ENCODE measurements at regions not wholly inside any gene's neighbourhood (a gene's known extent, or its start where the extent isn't known, plus 50 kb on each side); places are given as distances from the start of the nearest gene placed in this dataset.

GRCh38 chr10:63744060-63744941, 223.1 kb downstream of the REEP3 start:
- H3K36me3 Mint-ChIP-seq: no peaks in the 10 kb centered on the region
- no peak overlapping the region for H3K4me3 Mint-ChIP-seq
- peaks cover 5% of the 10 kb centered on the region for H3K27me3 Mint-ChIP-seq
- no peak for DNase-seq (ENCODE audit: low spot score in 2 of 2)
- H3K27ac Mint-ChIP-seq: no peak overlapping the region
- ATAC-seq (ENCODE audit: low read depth): no peak
- peaks cover 4% of the 10 kb centered on the region for H3K9me3 Mint-ChIP-seq
- peaks cover 2% of the 10 kb centered on the region for H3K4me1 Mint-ChIP-seq

DNA sequence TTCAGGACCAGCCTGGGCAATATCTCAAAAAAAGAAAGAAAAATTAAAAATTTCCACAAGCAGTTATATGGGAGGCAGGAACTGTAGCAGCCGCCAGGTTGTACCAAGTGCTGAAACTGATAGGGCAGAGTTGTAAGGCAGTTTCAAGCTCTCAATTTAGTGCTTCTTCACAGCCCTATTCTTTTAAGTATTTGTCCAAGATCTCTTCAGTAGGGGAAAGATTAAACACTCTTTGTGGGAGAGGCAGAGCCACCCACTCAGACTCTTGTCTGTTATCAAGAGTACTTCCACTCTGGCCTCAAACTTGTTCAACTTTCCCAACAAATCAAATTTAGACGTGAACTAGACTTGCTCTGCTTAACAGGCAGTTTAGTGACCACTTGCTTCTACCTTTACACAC, 228.7 kb downstream of the REEP3 start:
- H3K4me3 Mint-ChIP-seq: no peak overlapping the region
- H3K27me3 Mint-ChIP-seq: peaks cover 2% of the 10 kb centered on the region
- no peak overlapping the region for H3K27ac Mint-ChIP-seq
- peaks cover 4% of the 10 kb centered on the region for H3K9me3 Mint-ChIP-seq
- no peak for ATAC-seq (ENCODE audit: low read depth)
- no peaks in the 10 kb centered on the region for H3K4me1 Mint-ChIP-seq
- DNase-seq (ENCODE audit: low spot score in 2 of 2): no peak
- H3K36me3 Mint-ChIP-seq: no peaks in the 10 kb centered on the region

- H3K27ac Mint-ChIP-seq: no peak overlapping the region
- no peak overlapping the region for H3K4me3 Mint-ChIP-seq
- ATAC-seq (ENCODE audit: low read depth) (no peak), DNase-seq (ENCODE audit: low spot score in 2 of 2) (no peak)
- H3K9me3 Mint-ChIP-seq: peaks cover 4% of the 10 kb centered on the region
- peaks cover 2% of the 10 kb centered on the region for H3K27me3 Mint-ChIP-seq
- H3K36me3 Mint-ChIP-seq: no peaks in the 10 kb centered on the region
- H3K4me1 Mint-ChIP-seq: no peaks in the 10 kb centered on the region
Measured at GRCh38 chr10:63751836-63752235, 230.6 kb downstream of the REEP3 start.

DNA sequence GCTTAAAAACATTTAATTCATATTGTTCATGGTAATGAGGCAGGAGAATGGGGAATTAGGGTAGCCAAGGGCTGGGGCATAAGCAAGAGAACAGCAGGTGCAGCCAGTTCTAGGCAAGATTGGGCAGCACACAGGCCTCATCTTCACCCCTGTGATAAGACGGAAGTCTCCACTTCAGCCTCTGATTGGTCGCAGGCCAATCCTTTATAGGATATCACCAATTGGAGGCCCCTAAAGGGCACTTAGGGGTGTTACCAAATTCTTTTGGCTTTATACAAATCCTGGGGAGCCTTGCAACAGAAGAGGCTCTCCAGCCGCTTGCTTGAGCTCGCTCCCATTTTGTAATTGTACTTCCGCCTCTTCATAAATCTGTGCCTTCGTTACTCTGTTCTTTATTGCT, 231.1 kb downstream of the REEP3 start:
- ATAC-seq (ENCODE audit: low read depth) (no peak), DNase-seq (ENCODE audit: low spot score in 2 of 2) (no peak)
- H3K4me3 Mint-ChIP-seq: no peak overlapping the region
- no peaks in the 10 kb centered on the region for H3K4me1 Mint-ChIP-seq
- peaks cover under 1% of the 10 kb centered on the region for H3K9me3 Mint-ChIP-seq
- no peaks in the 10 kb centered on the region for H3K36me3 Mint-ChIP-seq
- no peak overlapping the region for H3K27ac Mint-ChIP-seq
- H3K27me3 Mint-ChIP-seq: peaks cover 2% of the 10 kb centered on the region

DNA sequence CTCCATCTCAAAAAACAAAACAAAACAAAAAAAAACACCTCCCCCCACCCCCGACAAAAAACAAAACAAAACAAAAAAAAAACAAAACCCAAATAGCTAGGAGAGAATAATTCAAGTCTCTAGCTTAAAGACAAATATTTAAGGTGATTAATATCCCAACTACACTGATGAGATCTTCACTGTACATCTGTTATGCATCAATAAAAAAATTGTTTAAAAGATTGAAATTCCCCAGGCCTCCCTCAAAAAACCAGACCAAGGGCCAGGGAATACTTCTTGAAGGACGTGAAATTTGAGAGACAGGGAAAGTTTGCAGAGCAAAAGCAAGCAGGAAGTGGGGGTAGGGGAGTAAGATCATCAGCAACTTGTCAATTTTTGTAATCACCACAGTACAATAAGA, 232.6 kb downstream of the REEP3 start:
- Mint-ChIP-seq H3K27me3 (peaks cover 2% of the 10 kb centered on the region), H3K36me3 (no peaks in the 10 kb centered on the region), H3K27ac (no peak overlapping the region), H3K4me1 (no peaks in the 10 kb centered on the region), H3K4me3 (no peak overlapping the region), H3K9me3 (no peaks in the 10 kb centered on the region)
- ATAC-seq (ENCODE audit: low read depth) (no peak), DNase-seq (ENCODE audit: low spot score in 2 of 2) (no peak)

- Mint-ChIP-seq H3K4me3 (no peak overlapping the region), H3K36me3 (no peaks in the 10 kb centered on the region), H3K27ac (no peak overlapping the region), H3K27me3 (peaks cover 3% of the 10 kb centered on the region), H3K4me1 (no peaks in the 10 kb centered on the region), H3K9me3 (no peaks in the 10 kb centered on the region)
- ATAC-seq (ENCODE audit: low read depth) (no peak), DNase-seq (ENCODE audit: low spot score in 2 of 2) (no peak)
Measured at GRCh38 chr10:63755441-63755840, 234.2 kb downstream of the REEP3 start.

DNA sequence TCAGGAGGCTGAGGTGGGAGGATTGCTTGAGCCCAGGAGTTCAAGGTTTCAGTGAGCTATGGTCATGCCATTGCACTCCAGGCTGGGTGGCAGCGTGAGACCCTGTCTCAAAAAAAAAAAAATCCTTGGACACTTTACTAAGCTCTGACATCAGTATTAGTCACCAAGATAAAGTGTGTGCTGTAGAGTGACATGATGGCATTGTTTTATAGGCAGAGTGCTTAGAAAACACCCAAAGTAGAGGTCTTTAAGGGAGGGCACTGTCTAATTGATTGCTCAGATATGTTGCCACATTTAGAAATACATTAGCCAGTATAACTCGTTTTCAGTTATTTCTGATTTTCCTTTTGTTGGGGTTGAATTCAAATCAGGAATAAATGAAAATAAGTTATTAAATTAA, 235.9 kb downstream of the REEP3 start:
- Mint-ChIP-seq H3K4me1 (no peaks in the 10 kb centered on the region), H3K27ac (no peak overlapping the region), H3K27me3 (peaks cover 3% of the 10 kb centered on the region), H3K9me3 (no peaks in the 10 kb centered on the region), H3K36me3 (no peaks in the 10 kb centered on the region), H3K4me3 (no peak overlapping the region)
- ATAC-seq (ENCODE audit: low read depth): no peak
- no peak for DNase-seq (ENCODE audit: low spot score in 2 of 2)

DNA sequence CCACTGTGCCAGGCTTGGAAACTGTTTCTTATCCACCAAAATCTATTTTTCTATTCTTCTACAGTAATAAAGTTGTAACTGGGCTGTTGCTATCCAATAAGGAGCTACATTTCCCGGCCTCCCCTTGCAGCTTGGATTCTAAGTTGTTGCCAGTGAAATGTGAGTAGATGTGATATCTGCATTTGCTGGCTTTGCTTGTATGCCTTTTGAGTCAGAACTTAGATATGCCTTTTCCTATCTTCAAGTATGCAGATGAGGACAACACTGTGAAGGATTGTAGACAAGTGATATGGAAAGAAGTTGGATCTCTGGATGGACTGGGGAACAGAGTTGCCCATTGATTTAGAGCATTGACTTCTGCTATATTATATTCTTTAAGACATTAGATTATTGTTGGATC, 236.9 kb downstream of the REEP3 start:
- H3K27ac Mint-ChIP-seq: no peak overlapping the region
- H3K4me1 Mint-ChIP-seq: no peaks in the 10 kb centered on the region
- peaks cover 2% of the 10 kb centered on the region for H3K27me3 Mint-ChIP-seq
- DNase-seq (ENCODE audit: low spot score in 2 of 2) (no peak), ATAC-seq (ENCODE audit: low read depth) (no peak)
- H3K4me3 Mint-ChIP-seq: no peak overlapping the region
- H3K36me3 Mint-ChIP-seq: no peaks in the 10 kb centered on the region
- H3K9me3 Mint-ChIP-seq: no peaks in the 10 kb centered on the region

GRCh38 chr10:63759335-63759734, 238.1 kb downstream of the REEP3 start:
- no peaks in the 10 kb centered on the region for H3K9me3 Mint-ChIP-seq
- no peak overlapping the region for H3K27ac Mint-ChIP-seq
- DNase-seq (ENCODE audit: low spot score in 2 of 2): no peak
- no peak for ATAC-seq (ENCODE audit: low read depth)
- peaks cover 2% of the 10 kb centered on the region for H3K27me3 Mint-ChIP-seq
- no peaks in the 10 kb centered on the region for H3K4me1 Mint-ChIP-seq
- H3K4me3 Mint-ChIP-seq: no peak overlapping the region
- H3K36me3 Mint-ChIP-seq: no peaks in the 10 kb centered on the region

DNA sequence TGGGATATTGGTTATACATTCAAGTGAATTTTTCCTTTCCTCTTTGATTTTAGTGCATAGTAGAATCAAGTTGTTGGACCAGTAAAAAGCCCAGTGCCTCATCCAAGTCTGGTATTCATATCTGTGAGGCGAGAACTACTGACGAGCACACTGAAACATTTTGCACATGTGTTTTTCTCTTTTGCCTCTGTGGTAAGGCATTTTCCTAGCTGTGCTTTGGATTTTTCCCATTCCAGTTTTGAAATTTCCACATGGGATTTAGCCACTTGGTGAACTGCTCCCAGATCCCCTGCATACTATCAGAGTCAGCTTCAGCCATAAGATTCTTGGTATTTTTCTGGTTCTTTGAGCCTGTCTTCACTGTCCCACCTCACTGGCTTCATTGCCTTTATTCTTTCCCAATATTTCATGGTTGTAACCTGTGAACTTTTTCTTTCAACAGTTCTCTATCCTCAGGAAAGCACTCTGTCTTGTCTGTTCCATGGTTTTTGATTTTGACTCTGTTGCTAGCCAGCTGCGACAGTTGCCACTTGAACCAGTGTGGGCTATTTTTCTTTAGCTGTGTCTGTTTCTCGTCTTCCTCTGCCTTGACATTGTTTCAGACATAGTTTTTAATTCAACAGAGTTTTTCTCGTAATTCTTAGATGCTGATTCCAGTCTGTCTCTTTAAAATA, 239.0 kb downstream of the REEP3 start:
- no peaks in the 10 kb centered on the region for H3K4me1 Mint-ChIP-seq
- no peaks in the 10 kb centered on the region for H3K9me3 Mint-ChIP-seq
- ATAC-seq (ENCODE audit: low read depth) (no peak), DNase-seq (ENCODE audit: low spot score in 2 of 2) (no peak)
- H3K27ac Mint-ChIP-seq: no peak overlapping the region
- no peaks in the 10 kb centered on the region for H3K36me3 Mint-ChIP-seq
- no peak overlapping the region for H3K4me3 Mint-ChIP-seq
- H3K27me3 Mint-ChIP-seq: peaks cover 2% of the 10 kb centered on the region

GRCh38 chr10:63760708-63761047, 239.5 kb downstream of the REEP3 start:
- DNase-seq (ENCODE audit: low spot score in 2 of 2): no peak
- Mint-ChIP-seq H3K27ac (no peak overlapping the region), H3K36me3 (no peaks in the 10 kb centered on the region), H3K4me1 (no peaks in the 10 kb centered on the region), H3K9me3 (no peaks in the 10 kb centered on the region), H3K4me3 (no peak overlapping the region), H3K27me3 (peaks cover 2% of the 10 kb centered on the region)
- ATAC-seq (ENCODE audit: low read depth): no peak

DNA sequence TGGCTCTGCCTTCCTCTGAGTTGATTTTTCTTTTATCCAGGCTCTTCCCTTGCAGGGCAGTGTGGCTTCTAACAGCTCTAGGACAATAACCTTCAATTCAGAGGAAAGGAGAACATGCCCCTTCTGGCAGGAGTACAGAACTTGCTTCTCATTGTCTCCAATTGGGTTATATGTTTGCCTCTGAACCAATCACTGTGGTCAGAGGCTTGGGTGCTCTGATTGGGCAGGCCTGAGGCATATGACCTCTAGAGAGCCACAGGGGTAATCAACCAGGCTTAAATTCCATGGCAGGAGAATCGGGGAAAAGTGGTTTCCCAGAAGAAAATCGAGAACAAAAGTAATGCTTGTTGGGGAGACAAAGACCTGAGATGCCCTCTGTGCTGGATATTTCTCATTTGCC, 240.0 kb downstream of the REEP3 start:
- ATAC-seq (ENCODE audit: low read depth) (no peak), DNase-seq (ENCODE audit: low spot score in 2 of 2) (no peak)
- Mint-ChIP-seq H3K27ac (no peak overlapping the region), H3K4me1 (no peaks in the 10 kb centered on the region), H3K36me3 (no peaks in the 10 kb centered on the region), H3K9me3 (no peaks in the 10 kb centered on the region), H3K27me3 (peaks cover 2% of the 10 kb centered on the region), H3K4me3 (no peak overlapping the region)

GRCh38 chr10:63763744-63764143, 242.5 kb downstream of the REEP3 start:
- ATAC-seq (ENCODE audit: low read depth): no peak
- H3K27ac Mint-ChIP-seq: no peak overlapping the region
- no peak overlapping the region for H3K4me3 Mint-ChIP-seq
- no peaks in the 10 kb centered on the region for H3K36me3 Mint-ChIP-seq
- H3K27me3 Mint-ChIP-seq: peaks cover 2% of the 10 kb centered on the region
- H3K4me1 Mint-ChIP-seq: peaks cover 3% of the 10 kb centered on the region
- H3K9me3 Mint-ChIP-seq: no peaks in the 10 kb centered on the region
- DNase-seq (ENCODE audit: low spot score in 2 of 2): no peak

DNA sequence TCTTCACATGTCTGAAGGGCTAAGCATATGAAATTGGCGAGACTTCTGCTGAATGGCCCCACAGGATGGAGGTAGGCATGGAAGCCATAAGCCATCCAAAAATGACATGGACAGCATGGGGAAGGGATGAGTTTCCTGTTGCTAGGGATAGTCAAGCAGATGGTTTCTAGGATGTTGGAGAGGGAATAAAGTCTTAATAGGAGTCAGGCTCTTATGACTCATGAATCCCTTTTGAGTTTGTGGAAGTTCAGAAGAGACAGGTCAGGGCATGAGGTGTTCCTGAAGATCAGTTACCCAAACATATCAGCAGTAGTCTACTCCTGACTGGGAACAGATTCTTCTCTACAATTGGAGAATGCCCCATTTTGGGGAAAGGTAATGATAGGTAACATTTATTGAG, 243.9 kb downstream of the REEP3 start:
- no peaks in the 10 kb centered on the region for H3K9me3 Mint-ChIP-seq
- peaks cover 2% of the 10 kb centered on the region for H3K27me3 Mint-ChIP-seq
- peaks cover 3% of the 10 kb centered on the region for H3K4me1 Mint-ChIP-seq
- no peak overlapping the region for H3K27ac Mint-ChIP-seq
- ATAC-seq (ENCODE audit: low read depth): no peak
- H3K36me3 Mint-ChIP-seq: no peaks in the 10 kb centered on the region
- DNase-seq (ENCODE audit: low spot score in 2 of 2): no peak
- H3K4me3 Mint-ChIP-seq: no peak overlapping the region

GRCh38 chr10:63766745-63767137, 245.5 kb downstream of the REEP3 start:
- Mint-ChIP-seq H3K36me3 (no peaks in the 10 kb centered on the region), H3K27me3 (peaks cover 4% of the 10 kb centered on the region), H3K27ac (no peak overlapping the region), H3K4me1 (peaks cover 3% of the 10 kb centered on the region), H3K4me3 (no peak overlapping the region), H3K9me3 (no peaks in the 10 kb centered on the region)
- DNase-seq (ENCODE audit: low spot score in 2 of 2) (no peak), ATAC-seq (ENCODE audit: low read depth) (no peak)
